ENCODE measurements at regions not wholly inside any gene's neighbourhood (a gene's known extent, or its start where the extent isn't known, plus 50 kb on each side); places are given as distances from the start of the nearest gene placed in this dataset.

GRCh38 chr2:56476509-56477071 lies 292.8 kb downstream of the CCDC85A start:
- DNase-seq (ENCODE audit: low spot score) = no peak
- Histone ChIP-seq H3K4me3 (no peak overlapping the region), H3K4me1 (replicated peaks) (no peaks in the 10 kb centered on the region), H3K9me3 (no peaks in the 10 kb centered on the region), H3K27me3 (replicated peaks; ENCODE audit: insufficient read depth) (no peaks in the 10 kb centered on the region), H3K27ac (no peak overlapping the region), H3K36me3 (no peaks in the 10 kb centered on the region)
- TF ChIP-seq POLR2AphosphoS5 (IDR thresholded peaks at IDR 0.05) (no peak), CTCF (IDR thresholded peaks at IDR 0.05) (no peak), POLR2A (IDR thresholded peaks at IDR 0.05) (no peak)
- 48% methylated on average over 8 of the region's 8 CpGs for WGBS
- intact Hi-C loops (cut with DNase I) = no loop called here

GRCh38 chr2:56478027-56478426 lies 294.2 kb downstream of the CCDC85A start:
- H3K9me3 ChIP-seq = no peaks in the 10 kb centered on the region
- no peaks in the 10 kb centered on the region for H3K36me3 ChIP-seq
- H3K4me1 ChIP-seq (replicated peaks) = no peaks in the 10 kb centered on the region
- H3K4me3 ChIP-seq = no peak overlapping the region
- H3K27ac ChIP-seq = no peak overlapping the region
- DNase-seq (ENCODE audit: low spot score) = no peak
- intact Hi-C loops (cut with DNase I) = no loop called here
- H3K27me3 ChIP-seq (replicated peaks; ENCODE audit: insufficient read depth) = no peaks in the 10 kb centered on the region
- TF ChIP-seq POLR2AphosphoS5 (IDR thresholded peaks at IDR 0.05) = no peak
- no peak for TF ChIP-seq POLR2A (IDR thresholded peaks at IDR 0.05)
- TF ChIP-seq CTCF (IDR thresholded peaks at IDR 0.05) = no peak

DNA sequence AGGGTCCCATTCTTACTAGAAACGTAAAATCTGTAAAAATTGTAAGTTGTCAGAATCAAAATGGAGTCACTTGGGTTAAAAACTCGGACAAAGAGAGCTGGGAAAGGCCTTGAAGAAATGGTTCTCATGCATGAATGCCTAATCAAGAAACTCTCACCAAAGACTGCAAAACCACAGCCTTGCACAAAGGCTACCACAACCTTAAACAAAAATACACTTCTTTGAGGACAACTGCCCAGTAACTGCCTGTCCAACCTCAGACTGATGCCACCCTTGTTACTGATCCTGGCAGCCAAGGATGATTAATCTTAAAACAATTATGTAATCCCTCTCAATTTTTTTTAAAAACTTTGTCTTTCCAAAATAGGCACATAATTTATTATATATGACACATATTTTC lies 299.3 kb downstream of the CCDC85A start:
- Histone ChIP-seq H3K36me3 (no peaks in the 10 kb centered on the region), H3K27me3 (replicated peaks; ENCODE audit: insufficient read depth) (no peaks in the 10 kb centered on the region), H3K4me3 (no peak overlapping the region), H3K4me1 (replicated peaks) (no peaks in the 10 kb centered on the region), H3K27ac (no peak overlapping the region), H3K9me3 (no peaks in the 10 kb centered on the region)
- WGBS = 77% methylated on average over 2 of the region's 2 CpGs
- DNase-seq (ENCODE audit: low spot score) = no peak
- intact Hi-C loops (cut with DNase I) = loop anchor here (5.0 kb wide), 1 partner anchor 44 kb away; no protein-coding TSS in a partner anchor
- no peak for TF ChIP-seq POLR2AphosphoS5 (IDR thresholded peaks at IDR 0.05)
- TF ChIP-seq POLR2A (IDR thresholded peaks at IDR 0.05) = no peak
- TF ChIP-seq CTCF (IDR thresholded peaks at IDR 0.05) = no peak

DNA sequence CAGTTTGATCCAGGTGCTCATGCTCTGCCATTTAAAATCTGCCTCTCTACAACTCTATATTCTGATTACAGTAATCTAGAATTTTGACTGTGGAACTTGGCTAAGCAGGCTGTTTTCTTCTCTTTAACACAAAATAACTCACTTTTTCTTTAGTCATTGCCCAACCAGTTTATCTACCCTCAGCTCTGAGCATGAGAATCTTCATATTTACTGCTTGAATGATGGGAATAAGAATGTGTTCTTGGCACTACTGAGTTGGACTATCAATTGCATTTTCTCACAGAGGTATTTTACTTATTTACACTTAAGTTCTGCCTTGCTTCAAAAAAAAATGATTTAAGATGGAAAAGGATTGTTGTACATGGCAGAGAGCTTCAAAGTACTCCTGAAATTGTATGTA lies 301.1 kb downstream of the CCDC85A start:
- DNase-seq (ENCODE audit: low spot score) = no peak
- no peaks in the 10 kb centered on the region for H3K36me3 ChIP-seq
- no peak overlapping the region for H3K4me3 ChIP-seq
- TF ChIP-seq POLR2AphosphoS5 (IDR thresholded peaks at IDR 0.05) (no peak), POLR2A (IDR thresholded peaks at IDR 0.05) (no peak), CTCF (IDR thresholded peaks at IDR 0.05) (no peak)
- H3K27ac ChIP-seq = no peak overlapping the region
- H3K4me1 ChIP-seq (replicated peaks) = no peaks in the 10 kb centered on the region
- no peaks in the 10 kb centered on the region for H3K9me3 ChIP-seq
- intact Hi-C loops (cut with DNase I) = loop anchor here (5.0 kb wide), 1 partner anchor 42 kb away; no protein-coding TSS in a partner anchor
- no peaks in the 10 kb centered on the region for H3K27me3 ChIP-seq (replicated peaks; ENCODE audit: insufficient read depth)

GRCh38 chr2:56500317-56500716 lies 316.5 kb downstream of the CCDC85A start:
- H3K9me3 ChIP-seq = no peaks in the 10 kb centered on the region
- no peak for DNase-seq (ENCODE audit: low spot score)
- 93% methylated on average over 1 of the region's 1 CpG for WGBS
- intact Hi-C loops (cut with DNase I) = no loop called here
- no peaks in the 10 kb centered on the region for H3K36me3 ChIP-seq
- no peak overlapping the region for H3K4me3 ChIP-seq
- TF ChIP-seq POLR2AphosphoS5 (IDR thresholded peaks at IDR 0.05) = no peak
- TF ChIP-seq POLR2A (IDR thresholded peaks at IDR 0.05) = no peak
- no peak for TF ChIP-seq CTCF (IDR thresholded peaks at IDR 0.05)
- H3K4me1 ChIP-seq (replicated peaks) = no peaks in the 10 kb centered on the region
- H3K27me3 ChIP-seq (replicated peaks; ENCODE audit: insufficient read depth) = no peaks in the 10 kb centered on the region
- H3K27ac ChIP-seq = no peak overlapping the region
